ENCODE measurements at regions not wholly inside any gene's neighbourhood (a gene's known extent, or its start where the extent isn't known, plus 50 kb on each side); places are given as distances from the start of the nearest gene placed in this dataset.
"Not testable (repeated sequence)": the region's sequence is repeated elsewhere in the genome, so short reads cannot be mapped to it uniquely, and the experiment has no call there.

DNA sequence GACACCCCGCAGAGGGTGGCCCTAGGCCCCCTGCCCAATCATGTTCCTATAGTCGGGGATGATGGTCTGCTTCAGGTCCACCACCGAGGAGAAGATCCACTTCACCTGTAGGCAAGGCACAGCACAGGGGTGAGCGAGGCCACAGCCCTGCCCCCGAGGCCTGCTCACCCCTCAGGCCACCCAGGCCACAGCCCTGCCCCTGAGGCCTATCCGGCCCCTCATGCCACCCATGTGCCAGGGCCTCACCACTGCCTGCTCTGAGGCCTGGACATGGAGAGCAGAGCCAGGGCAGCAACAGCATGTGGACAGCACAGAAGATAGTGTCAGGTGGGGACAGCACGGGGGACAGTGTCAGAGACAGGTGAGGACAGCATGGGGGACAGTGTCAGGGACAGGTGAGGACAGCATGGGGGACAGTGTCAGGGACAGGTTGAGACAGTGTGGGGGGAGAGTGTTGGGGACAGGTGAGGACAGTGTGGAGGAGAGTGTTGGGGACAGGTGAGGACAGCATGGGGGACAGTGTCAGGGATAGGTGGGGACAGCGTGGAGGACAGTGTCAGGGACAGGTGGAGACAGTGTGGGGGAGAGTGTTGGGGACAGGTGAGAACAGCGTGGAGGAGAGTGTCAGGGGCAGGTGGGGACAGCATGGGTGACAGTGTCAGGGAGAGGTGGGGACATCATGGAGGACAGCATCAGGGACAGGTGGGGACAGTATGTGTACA is 239.7 kb downstream of the TMEM121 start:
- DNase-seq: no peak
- Histone ChIP-seq H3K27ac (no peak overlapping the region), H3K4me3 (ENCODE audit: low read depth, low read length) (no peak overlapping the region), H3K9me3 (ENCODE audit: severe bottlenecking) (no peaks in the 10 kb centered on the region), H3K27me3 (ENCODE audit: insufficient read depth, low read depth, severe bottlenecking) (peaks cover 8% of the 10 kb centered on the region), H3K36me3 (no peaks in the 10 kb centered on the region)
- TF ChIP-seq, protein P1, sequence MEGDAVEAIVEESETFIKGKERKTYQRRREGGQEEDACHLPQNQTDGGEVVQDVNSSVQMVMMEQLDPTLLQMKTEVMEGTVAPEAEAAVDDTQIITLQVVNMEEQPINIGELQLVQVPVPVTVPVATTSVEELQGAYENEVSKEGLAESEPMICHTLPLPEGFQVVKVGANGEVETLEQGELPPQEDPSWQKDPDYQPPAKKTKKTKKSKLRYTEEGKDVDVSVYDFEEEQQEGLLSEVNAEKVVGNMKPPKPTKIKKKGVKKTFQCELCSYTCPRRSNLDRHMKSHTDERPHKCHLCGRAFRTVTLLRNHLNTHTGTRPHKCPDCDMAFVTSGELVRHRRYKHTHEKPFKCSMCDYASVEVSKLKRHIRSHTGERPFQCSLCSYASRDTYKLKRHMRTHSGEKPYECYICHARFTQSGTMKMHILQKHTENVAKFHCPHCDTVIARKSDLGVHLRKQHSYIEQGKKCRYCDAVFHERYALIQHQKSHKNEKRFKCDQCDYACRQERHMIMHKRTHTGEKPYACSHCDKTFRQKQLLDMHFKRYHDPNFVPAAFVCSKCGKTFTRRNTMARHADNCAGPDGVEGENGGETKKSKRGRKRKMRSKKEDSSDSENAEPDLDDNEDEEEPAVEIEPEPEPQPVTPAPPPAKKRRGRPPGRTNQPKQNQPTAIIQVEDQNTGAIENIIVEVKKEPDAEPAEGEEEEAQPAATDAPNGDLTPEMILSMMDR (IDR thresholded peaks at IDR 0.05; ENCODE audit: low read depth, low read length): no peak

DNA sequence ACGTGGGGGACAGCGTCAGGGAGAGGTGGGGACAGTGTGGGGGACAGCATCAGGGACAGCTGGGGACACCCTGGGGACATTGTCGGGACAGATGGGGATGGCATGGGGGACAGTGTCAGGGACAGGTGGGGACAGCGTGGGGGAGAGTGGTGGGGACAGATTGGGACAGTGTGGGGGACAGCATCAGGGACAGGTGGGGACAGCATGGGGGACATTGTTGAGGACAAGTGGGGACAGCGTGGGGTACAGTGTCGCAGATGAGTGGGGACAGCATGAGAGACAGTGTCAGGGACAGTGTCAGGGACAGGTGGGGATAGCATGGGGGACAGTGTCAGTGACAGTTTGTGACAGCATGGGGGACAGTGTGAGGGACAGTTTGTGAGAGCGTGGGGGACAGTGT is 240.9 kb downstream of the TMEM121 start:
- Histone ChIP-seq H3K9me3 (ENCODE audit: severe bottlenecking) (no peaks in the 10 kb centered on the region), H3K27me3 (ENCODE audit: insufficient read depth, low read depth, severe bottlenecking) (peaks cover 2% of the 10 kb centered on the region), H3K36me3 (no peaks in the 10 kb centered on the region), H3K27ac (no peak overlapping the region), H3K4me3 (ENCODE audit: low read depth, low read length) (no peak overlapping the region)
- no peak for DNase-seq
- TF ChIP-seq, protein P1 (IDR thresholded peaks at IDR 0.05; ENCODE audit: low read depth, low read length): no peak

DNA sequence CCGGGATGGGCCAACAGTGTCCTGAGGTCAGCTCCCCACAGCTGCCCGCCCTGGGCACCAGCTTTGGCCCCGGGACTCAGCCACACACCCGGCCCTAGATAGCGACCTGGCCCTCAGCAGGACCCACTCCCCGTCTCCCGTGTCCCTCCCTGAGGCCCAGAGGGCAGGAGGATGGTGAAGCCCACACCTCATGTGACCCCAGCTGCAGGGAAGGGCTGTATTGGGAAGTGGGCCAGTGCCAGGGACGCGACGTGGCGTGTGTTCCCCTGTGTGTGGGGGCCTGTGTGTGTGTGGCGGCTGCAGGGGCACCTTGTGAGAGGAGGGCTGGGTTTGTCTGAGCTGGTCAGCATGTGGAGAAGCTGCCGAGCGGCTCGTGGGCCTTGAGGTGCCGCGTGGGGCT is 241.7 kb downstream of the TMEM121 start:
- H3K9me3 ChIP-seq (ENCODE audit: severe bottlenecking); H3K27ac ChIP-seq; H3K36me3 ChIP-seq; DNase-seq; H3K4me3 ChIP-seq (ENCODE audit: low read depth, low read length); H3K27me3 ChIP-seq (ENCODE audit: insufficient read depth, low read depth, severe bottlenecking): not testable (repeated sequence)

DNA sequence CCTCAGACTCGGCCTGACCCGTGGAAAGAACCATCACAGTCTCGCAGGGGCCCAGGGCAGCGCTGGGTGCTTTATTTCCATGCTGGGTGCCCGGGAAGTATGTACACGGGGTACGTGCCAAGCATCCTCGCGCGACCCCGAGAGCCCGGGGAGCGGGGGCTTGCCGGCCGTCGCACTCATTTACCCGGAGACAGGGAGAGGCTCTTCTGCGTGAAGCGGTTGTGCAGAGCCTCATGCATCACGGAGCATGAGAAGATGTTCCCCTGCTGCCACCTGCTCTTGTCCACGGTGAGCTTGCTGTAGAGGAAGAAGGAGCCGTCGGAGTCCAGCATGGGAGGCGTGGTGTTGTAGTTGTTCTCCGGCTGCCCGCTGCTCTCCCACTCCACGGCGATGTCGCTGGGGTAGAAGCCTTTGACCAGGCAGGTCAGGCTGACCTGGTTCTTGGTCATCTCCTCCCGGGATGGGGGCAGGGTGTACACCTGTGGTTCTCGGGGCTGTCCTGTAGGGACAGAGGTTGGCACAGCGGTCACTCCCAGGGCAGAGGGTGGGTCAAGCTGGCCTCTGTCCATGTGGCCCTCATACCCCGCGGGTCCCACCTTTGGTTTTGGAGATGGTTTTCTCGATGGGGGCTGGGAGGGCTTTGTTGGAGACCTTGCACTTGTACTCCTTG is 242.8 kb downstream of the TMEM121 start:
- H3K27ac ChIP-seq; H3K9me3 ChIP-seq (ENCODE audit: severe bottlenecking); H3K36me3 ChIP-seq; H3K4me3 ChIP-seq (ENCODE audit: low read depth, low read length); DNase-seq; H3K27me3 ChIP-seq (ENCODE audit: insufficient read depth, low read depth, severe bottlenecking): not testable (repeated sequence)

DNA sequence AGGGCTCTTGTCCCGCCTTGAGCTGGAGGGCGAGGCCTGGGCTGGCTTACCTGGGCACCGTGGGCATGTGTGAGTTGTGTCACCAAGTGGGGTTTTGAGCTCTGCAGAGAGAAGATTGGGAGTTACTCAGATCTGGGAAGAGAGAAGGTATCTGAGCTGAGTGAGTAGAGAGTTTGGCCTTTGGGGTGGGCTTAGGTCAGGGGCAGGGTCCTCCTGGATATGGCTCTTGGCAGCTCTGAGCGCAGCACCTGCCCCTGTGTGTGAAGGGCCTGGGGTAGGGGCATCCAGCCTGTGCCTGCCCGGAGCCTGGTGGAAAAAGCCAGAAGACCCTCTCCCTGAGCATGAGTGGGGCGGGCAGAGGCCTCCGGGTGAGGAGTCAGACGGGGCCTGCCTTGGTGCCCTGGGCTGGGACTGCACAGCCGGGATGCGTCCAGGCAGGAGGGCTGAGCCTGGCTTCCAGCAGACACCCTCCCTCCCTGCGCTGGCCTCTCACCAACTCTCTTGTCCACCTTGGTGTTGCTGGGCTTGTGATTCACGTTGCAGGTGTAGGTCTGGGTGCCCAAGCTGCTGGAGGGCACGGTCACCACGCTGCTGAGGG is 244.3 kb downstream of the TMEM121 start:
- H3K9me3 ChIP-seq (ENCODE audit: severe bottlenecking); H3K27ac ChIP-seq; H3K36me3 ChIP-seq; H3K4me3 ChIP-seq (ENCODE audit: low read depth, low read length); DNase-seq; H3K27me3 ChIP-seq (ENCODE audit: insufficient read depth, low read depth, severe bottlenecking): not testable (repeated sequence)

DNA sequence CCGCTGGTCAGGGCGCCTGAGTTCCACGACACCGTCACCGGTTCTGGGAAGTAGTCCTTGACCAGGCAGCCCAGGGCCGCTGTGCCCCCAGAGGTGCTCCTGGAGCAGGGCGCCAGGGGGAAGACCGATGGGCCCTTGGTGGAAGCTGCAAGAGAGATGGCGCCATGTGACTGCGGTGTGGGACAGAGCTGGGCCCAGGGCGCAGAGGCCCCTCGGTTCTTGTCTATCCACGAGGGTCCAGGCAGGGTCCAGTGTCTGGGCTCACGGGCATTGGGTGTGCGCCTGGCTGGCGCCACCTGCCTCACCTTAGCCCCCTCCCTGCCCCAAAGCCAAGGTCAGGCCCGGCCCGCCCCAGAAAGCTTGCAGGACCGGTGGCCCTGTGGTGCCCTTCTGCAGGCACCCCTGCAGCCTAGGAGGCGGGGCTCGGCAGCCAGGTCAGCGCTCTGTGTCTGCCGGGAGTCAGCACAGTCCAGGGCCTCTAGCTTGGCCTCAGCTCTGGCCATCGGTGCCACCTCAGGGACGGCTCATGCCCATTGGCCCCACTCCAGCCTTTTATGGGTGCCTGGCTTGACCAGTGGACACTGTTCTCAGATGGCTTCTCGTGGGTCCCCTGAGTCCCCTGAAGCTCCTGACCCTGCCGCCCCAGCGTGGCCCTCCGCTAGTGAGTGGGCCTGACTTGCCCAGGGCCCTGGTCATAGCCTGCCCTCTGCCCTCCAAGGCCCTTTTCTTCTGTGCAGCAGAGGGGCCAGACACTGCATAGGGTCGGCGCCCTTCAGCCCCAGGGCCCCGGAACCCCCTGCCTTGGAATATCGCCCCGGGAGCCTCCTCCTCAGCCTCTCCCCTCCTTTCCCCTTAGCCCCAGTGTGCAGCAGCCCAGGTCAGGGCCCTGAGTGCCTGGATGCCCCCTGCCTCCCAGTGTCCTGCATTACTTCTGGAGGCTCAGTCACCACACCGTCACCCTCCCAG is 245.2 kb downstream of the TMEM121 start:
- not testable (repeated sequence) for H3K27me3 ChIP-seq (ENCODE audit: insufficient read depth, low read depth, severe bottlenecking); DNase-seq; H3K27ac ChIP-seq; H3K9me3 ChIP-seq (ENCODE audit: severe bottlenecking); H3K36me3 ChIP-seq; H3K4me3 ChIP-seq (ENCODE audit: low read depth, low read length)

DNA sequence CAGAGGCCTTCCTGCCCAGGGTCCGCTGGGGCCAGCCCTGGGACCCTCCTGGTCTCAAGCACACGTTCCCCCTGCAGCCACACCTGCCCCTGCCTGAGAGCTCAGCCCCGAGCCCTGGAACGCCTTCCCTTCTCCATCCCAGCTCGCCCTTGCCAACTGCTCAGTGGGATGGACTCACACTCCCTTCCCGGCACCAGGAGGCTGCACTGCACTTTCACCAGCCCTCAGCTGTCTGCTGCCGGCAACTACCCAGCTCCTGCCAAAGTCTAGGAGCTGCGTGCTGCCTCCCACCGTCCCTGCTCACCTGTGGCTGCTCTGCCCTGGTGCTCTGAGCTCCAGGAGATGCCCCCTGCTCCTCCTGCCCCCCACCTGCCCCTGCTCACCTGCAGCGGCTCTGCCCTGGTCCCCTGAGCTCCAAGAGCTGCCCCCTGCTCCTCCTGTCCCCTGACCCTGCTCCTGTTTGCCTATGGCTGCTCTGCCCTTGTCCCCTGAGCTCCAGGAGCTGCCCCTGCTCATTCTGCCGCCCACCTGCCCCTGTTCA is 246.4 kb downstream of the TMEM121 start:
- DNase-seq; H3K27ac ChIP-seq; H3K4me3 ChIP-seq (ENCODE audit: low read depth, low read length); H3K9me3 ChIP-seq (ENCODE audit: severe bottlenecking); H3K36me3 ChIP-seq; H3K27me3 ChIP-seq (ENCODE audit: insufficient read depth, low read depth, severe bottlenecking): not testable (repeated sequence)

DNA sequence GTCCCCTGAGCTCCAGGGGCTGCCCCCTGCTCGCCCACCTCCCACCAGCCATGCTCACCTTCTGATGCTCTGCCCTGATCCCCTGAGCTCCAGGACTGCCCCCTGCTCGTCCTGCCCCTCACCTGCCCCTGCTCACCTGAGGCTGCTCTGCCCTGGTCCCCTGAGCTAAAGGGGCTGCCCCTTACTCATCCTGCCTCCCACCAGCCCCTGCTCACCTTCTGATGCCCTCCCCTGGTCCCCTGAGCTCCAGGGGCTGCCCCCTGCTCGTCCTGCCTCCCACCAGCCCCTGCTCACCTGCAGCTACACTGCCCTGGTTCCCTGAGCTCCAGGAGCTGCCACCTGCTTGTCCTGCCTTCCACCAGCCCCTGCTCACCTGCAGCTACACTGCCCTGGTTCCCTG is 247.2 kb downstream of the TMEM121 start:
- Histone ChIP-seq H3K36me3 (no peaks in the 10 kb centered on the region), H3K27ac (no peak overlapping the region), H3K27me3 (ENCODE audit: insufficient read depth, low read depth, severe bottlenecking) (peaks cover 9% of the 10 kb centered on the region), H3K4me3 (ENCODE audit: low read depth, low read length) (no peak overlapping the region), H3K9me3 (ENCODE audit: severe bottlenecking) (peaks cover 5% of the 10 kb centered on the region)
- TF ChIP-seq, protein P1 (IDR thresholded peaks at IDR 0.05; ENCODE audit: low read depth, low read length): no peak
- DNase-seq: no peak
